Fibroblast of the aortic adventitia (primary cell): ENCODE measurements at regions not wholly inside any gene's neighbourhood (a gene's known extent, or its start where the extent isn't known, plus 50 kb on each side); places are given as distances from the start of the nearest gene placed in this dataset.

ENCODE experiments used
- DNase-seq: peaks from one replicate; pipeline ENCODE4 v3.0.0-alpha.2; 2010; ENCODE audit warnings: low read depth
- H3K4me3 ChIP-seq: 2 replicates; pipeline ENCODE4 v1.5.1; 2011; ENCODE audit warnings: low read depth, mild to moderate bottlenecking, control low read depth, low read length, moderate library complexity
- CTCF ChIP-seq: IDR thresholded peaks from 2 replicates; pipeline ENCODE4 v1.5.1; 2011; ENCODE audit warnings: mild to moderate bottlenecking, low read length, control low read depth, inconsistent platforms; ENCODE audit not compliant: insufficient read depth

- TF ChIP-seq CTCF, result no peak
- no peak for DNase-seq
- H3K4me3 ChIP-seq, result no peak overlapping the region
These were observed 50.2 kb upstream of the FHL2 start for GRCh38 chr2:105449076-105449475.
